Stomach (tissue), 8 donors: ENCODE measurements at regions not wholly inside any gene's neighbourhood (a gene's known extent, or its start where the extent isn't known, plus 50 kb on each side); places are given as distances from the start of the nearest gene placed in this dataset.
"Not testable (repeated sequence)": the region's sequence is repeated elsewhere in the genome, so short reads cannot be mapped to it uniquely, and the experiment has no call there.

ENCODE experiments used
- DNase-seq, 2 donors: peaks; one replicate each; pipeline versions ENCODE4 v3.0.0 to v3.0.0-alpha.2; 2013 to 2019
- H3K27ac ChIP-seq, 5 donors: fragments of 200-600 bp in 4 of 5; sonication (generic) in 4 of 5; one replicate each; pipeline ENCODE4 v1.5.1; 2013 to 2019; ENCODE audit warnings: mild to moderate bottlenecking in 1 of 5, moderate library complexity in 1 of 5
- H3K27me3 ChIP-seq, 3 donors: fragments of 200-600 bp; sonication (generic); one replicate each; pipeline ENCODE4 v1.5.1; 2017 to 2019; ENCODE audit warnings: mixed run types in 1 of 3
- H3K36me3 ChIP-seq, 4 donors: fragments of 200-600 bp; sonication (generic); 1 replicate in 3 of 4; 2 replicates in 1 of 4; pipeline ENCODE4 v1.5.1; 2016 to 2019
- H3K4me1 ChIP-seq, 4 donors: fragments of 200-600 bp; sonication (generic); one replicate each; pipeline ENCODE4 v1.5.1; 2016 to 2019
- H3K4me3 ChIP-seq, 4 donors: fragments of 200-600 bp; sonication (generic) in 3 of 4; one replicate each; pipeline ENCODE4 v1.5.1; 2016 to 2019; ENCODE audit warnings: mild to moderate bottlenecking in 1 of 4
- H3K9me3 ChIP-seq, 4 donors: fragments of 200-600 bp; sonication (generic); one replicate each; pipeline ENCODE4 v1.5.1; 2016 to 2019
- CTCF ChIP-seq, 7 experiments: fragments of 450-650 bp in 4 of 7; fragments of 200-600 bp in 3 of 7; sonication (generic) in 3 of 7; IDR thresholded peaks; one replicate each; pipeline ENCODE4 v1.5.1; 2016 to 2019; ENCODE audit warnings: antibody characterized with exemption in 7 of 7, control low read depth in 2 of 7, mild to moderate bottlenecking in 1 of 7
- EP300 ChIP-seq: sonication (generic); formaldehyde crosslinking; IDR thresholded peaks from one replicate; pipeline ENCODE4 v1.6.1; 2017; ENCODE audit warnings: antibody characterized with exemption
- POLR2A ChIP-seq, 4 donors: fragments of 450-650 bp; IDR thresholded peaks; one replicate each; pipeline ENCODE4 v1.6.1; 2016; ENCODE audit warnings: antibody characterized with exemption in 4 of 4, control low read depth in 2 of 4, mild to moderate bottlenecking in 1 of 4, moderate library complexity in 1 of 4
- POLR2AphosphoS5 ChIP-seq, 3 donors: sonication (generic); formaldehyde crosslinking; IDR thresholded peaks; one replicate each; pipeline ENCODE4 v1.6.1; 2016; ENCODE audit warnings: antibody characterized with exemption in 3 of 3
- WGBS, 5 donors: extraction: QIAGEN DNeasy Blood & Tissue Kit in 3 of 5; methylation state at CpG; one replicate each; pipeline versions ENCODE4 v1.1.5 to v1.1.7; 2013 to 2018; 5-methylcytosine and 5-hydroxymethylcytosine counted together
- intact Hi-C: fragments of 100-400 bp; cut with DNase I; formaldehyde crosslinking; loops from one replicate; pipeline ENCODE4 v1.15.1; 2023; ENCODE audit warnings: low total_unique reads
- donor health status: healthy with polysubstance abuse.
- donor health status: Bipolar disorder and iron deficiency.
- donor health status: healthy.

GRCh38 chrX:2162695-2163094, 338.1 kb downstream of the DHRSX start:
- no peak overlapping the region for H3K4me3 ChIP-seq
- H3K9me3 ChIP-seq, result peaks cover 0 to 26% (median 17%) of the 10 kb centered on the region in 4 donors
- peaks cover 0 to 10% (median 0%) of the 10 kb centered on the region in 4 donors for H3K36me3 ChIP-seq
- WGBS, 5 donors, result 65 to 87% (median 73%) methylated on average over 3 of the region's 3 CpGs
- H3K4me1 ChIP-seq, result no peaks in the 10 kb centered on the region
- no peaks in the 10 kb centered on the region for H3K27me3 ChIP-seq
- no peak overlapping the region for H3K27ac ChIP-seq
- no peak for DNase-seq
- intact Hi-C loops, result no loop called here
- TF ChIP-seq CTCF (IDR thresholded peaks at IDR 0.05) (no peak), POLR2A (IDR thresholded peaks at IDR 0.05) (no peak), POLR2AphosphoS5 (IDR thresholded peaks at IDR 0.05) (no peak), EP300 (no peak)

GRCh38 chrX:2159861-2160260, 340.9 kb downstream of the DHRSX start:
- Histone ChIP-seq H3K27ac (no peak overlapping the region), H3K4me1 (no peaks in the 10 kb centered on the region), H3K9me3 (peaks cover 0 to 50% (median 20%) of the 10 kb centered on the region in 4 donors), H3K36me3 (peaks cover 0 to 10% (median 0%) of the 10 kb centered on the region in 4 donors), H3K27me3 (no peaks in the 10 kb centered on the region), H3K4me3 (no peak overlapping the region)
- TF ChIP-seq CTCF (IDR thresholded peaks at IDR 0.05), result no peak
- TF ChIP-seq POLR2AphosphoS5 (IDR thresholded peaks at IDR 0.05), result no peak
- TF ChIP-seq POLR2A (IDR thresholded peaks at IDR 0.05), result no peak
- no peak for TF ChIP-seq EP300
- intact Hi-C loops, result no loop called here
- WGBS, 5 donors, result 77 to 97% (median 80%) methylated on average over 3 of the region's 3 CpGs
- DNase-seq, result no peak

GRCh38 chrX:2159393-2159792, 341.4 kb downstream of the DHRSX start:
- Histone ChIP-seq H3K36me3 (peaks cover 0 to 10% (median 0%) of the 10 kb centered on the region in 4 donors), H3K27me3 (no peaks in the 10 kb centered on the region), H3K4me1 (no peaks in the 10 kb centered on the region), H3K4me3 (no peak overlapping the region), H3K27ac (no peak overlapping the region), H3K9me3 (peaks cover 0 to 55% (median 23%) of the 10 kb centered on the region in 4 donors)
- 64 to 81% (median 75%) methylated on average over 4 of the region's 4 CpGs for WGBS, 5 donors
- TF ChIP-seq POLR2A (IDR thresholded peaks at IDR 0.05), result no peak
- no peak for TF ChIP-seq POLR2AphosphoS5 (IDR thresholded peaks at IDR 0.05)
- TF ChIP-seq EP300, result no peak
- no peak for TF ChIP-seq CTCF (IDR thresholded peaks at IDR 0.05)
- no peak for DNase-seq
- intact Hi-C loops, result no loop called here

GRCh38 chrX:2150722-2151121, 350.1 kb downstream of the DHRSX start:
- TF ChIP-seq CTCF (IDR thresholded peaks at IDR 0.05), result no peak
- no peak for TF ChIP-seq EP300
- no peak for TF ChIP-seq POLR2AphosphoS5 (IDR thresholded peaks at IDR 0.05)
- TF ChIP-seq POLR2A (IDR thresholded peaks at IDR 0.05), result no peak
- intact Hi-C loops, result no loop called here

GRCh38 chrX:2150014-2150413, 350.8 kb downstream of the DHRSX start:
- peaks cover 0 to 79% (median 26%) of the 10 kb centered on the region in 4 donors for H3K9me3 ChIP-seq
- H3K4me1 ChIP-seq, H3K27ac ChIP-seq, H3K4me3 ChIP-seq, H3K27me3 ChIP-seq, intact Hi-C loops, DNase-seq, H3K36me3 ChIP-seq: not testable (repeated sequence)
- WGBS, 5 donors, result 77 to 90% (median 85%) methylated on average over 2 of the region's 2 CpGs

More at GRCh38 chrX:2150722-2151121, 350.1 kb downstream of the DHRSX start:
- no peaks in the 10 kb centered on the region for H3K4me1 ChIP-seq
- H3K27me3 ChIP-seq, result no peaks in the 10 kb centered on the region
- peaks cover 0 to 9% (median 0%) of the 10 kb centered on the region in 4 donors for H3K36me3 ChIP-seq
- no peak overlapping the region for H3K27ac ChIP-seq
- no peak overlapping the region for H3K4me3 ChIP-seq
- 82 to 93% (median 87%) methylated on average over 3 of the region's 3 CpGs for WGBS, 5 donors
- DNase-seq, result no peak
- peaks cover 0 to 79% (median 29%) of the 10 kb centered on the region in 4 donors for H3K9me3 ChIP-seq

- H3K27ac ChIP-seq, H3K4me1 ChIP-seq, DNase-seq, H3K4me3 ChIP-seq, intact Hi-C loops, H3K36me3 ChIP-seq, H3K27me3 ChIP-seq: not testable (repeated sequence)
- H3K9me3 ChIP-seq, result peaks cover 0 to 77% (median 23%) of the 10 kb centered on the region in 4 donors
- WGBS, 5 donors, result 77 to 99% (median 96%) methylated on average over 3 of the region's 3 CpGs
Measured at GRCh38 chrX:2149055-2149454, 351.7 kb downstream of the DHRSX start.
